ENCODE measurements at regions not wholly inside any gene's neighbourhood (a gene's known extent, or its start where the extent isn't known, plus 50 kb on each side); places are given as distances from the start of the nearest gene placed in this dataset.

DNA sequence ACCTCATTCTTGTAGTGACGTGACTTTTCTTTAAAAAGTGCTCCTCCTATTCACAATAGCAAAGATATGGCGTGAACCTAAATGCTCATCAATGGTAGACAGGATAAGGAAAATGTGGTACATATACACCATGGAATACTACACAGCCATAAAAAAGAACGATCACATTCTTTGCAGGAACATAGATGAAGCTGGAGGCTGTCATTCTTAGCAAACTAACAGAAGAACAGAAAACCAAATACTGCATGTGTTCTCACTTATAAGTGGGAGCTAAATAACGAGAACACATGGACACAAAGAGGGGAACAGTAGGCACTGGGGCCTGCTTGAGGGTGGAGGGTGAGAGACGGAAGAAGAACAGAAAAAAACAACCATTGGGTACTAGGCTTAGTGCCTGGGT, 59.9 kb upstream of the FGFR2 start:
- TF ChIP-seq, protein P1, sequence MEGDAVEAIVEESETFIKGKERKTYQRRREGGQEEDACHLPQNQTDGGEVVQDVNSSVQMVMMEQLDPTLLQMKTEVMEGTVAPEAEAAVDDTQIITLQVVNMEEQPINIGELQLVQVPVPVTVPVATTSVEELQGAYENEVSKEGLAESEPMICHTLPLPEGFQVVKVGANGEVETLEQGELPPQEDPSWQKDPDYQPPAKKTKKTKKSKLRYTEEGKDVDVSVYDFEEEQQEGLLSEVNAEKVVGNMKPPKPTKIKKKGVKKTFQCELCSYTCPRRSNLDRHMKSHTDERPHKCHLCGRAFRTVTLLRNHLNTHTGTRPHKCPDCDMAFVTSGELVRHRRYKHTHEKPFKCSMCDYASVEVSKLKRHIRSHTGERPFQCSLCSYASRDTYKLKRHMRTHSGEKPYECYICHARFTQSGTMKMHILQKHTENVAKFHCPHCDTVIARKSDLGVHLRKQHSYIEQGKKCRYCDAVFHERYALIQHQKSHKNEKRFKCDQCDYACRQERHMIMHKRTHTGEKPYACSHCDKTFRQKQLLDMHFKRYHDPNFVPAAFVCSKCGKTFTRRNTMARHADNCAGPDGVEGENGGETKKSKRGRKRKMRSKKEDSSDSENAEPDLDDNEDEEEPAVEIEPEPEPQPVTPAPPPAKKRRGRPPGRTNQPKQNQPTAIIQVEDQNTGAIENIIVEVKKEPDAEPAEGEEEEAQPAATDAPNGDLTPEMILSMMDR (IDR thresholded peaks at IDR 0.05; ENCODE audit: low read depth, low read length, poor library complexity, severe bottlenecking) = no peak
- TF ChIP-seq EZH2phosphoT487 (IDR thresholded peaks at IDR 0.05; ENCODE audit: borderline replicate concordance, low read length) = no peak
